ENCODE measurements at regions not wholly inside any gene's neighbourhood (a gene's known extent, or its start where the extent isn't known, plus 50 kb on each side); places are given as distances from the start of the nearest gene placed in this dataset.
A peak's percentile ranks its signal among the peaks of the same experiment; 100 is the strongest.

- Histone ChIP-seq H3K4me1 (ENCODE audit: insufficient read depth) (no peaks in the 10 kb centered on the region), H3F3A (replicated peaks; ENCODE audit: low read depth) (no peaks in the 10 kb centered on the region), H4K20me1 (replicated peaks; ENCODE audit: insufficient read depth) (no peaks in the 10 kb centered on the region), H3K27me3 (ENCODE audit: insufficient read depth) (no peaks in the 10 kb centered on the region), H3K27ac (ENCODE audit: low read depth) (no peak overlapping the region), H3K4me3 (no peak overlapping the region), H3K4me2 (no peak overlapping the region), H2AFZ (peak overlapping the region; percentile 80; the same call in 1 of the 2 replicates), H3K79me2 (replicated peaks; ENCODE audit: insufficient read depth) (no peaks in the 10 kb centered on the region), H3K9me2 (ENCODE audit: insufficient read depth) (no peaks in the 10 kb centered on the region), H3K36me3 (ENCODE audit: insufficient read depth) (no peaks in the 10 kb centered on the region)
- TF ChIP-seq POLR2AphosphoS5 (IDR thresholded peaks at IDR 0.05; ENCODE audit: low read depth): no peak
- TF ChIP-seq REST (IDR thresholded peaks at IDR 0.05; ENCODE audit: unreplicated experiment): no peak
- no peak for TF ChIP-seq ZNF114 (CRISPR knock-in tag; IDR thresholded peaks at IDR 0.05)
- TF ChIP-seq EZH2phosphoT487 (IDR thresholded peaks at IDR 0.05; ENCODE audit: unreplicated experiment): no peak
- no peak for TF ChIP-seq ZNF331 (CRISPR knock-in tag; IDR thresholded peaks at IDR 0.05; ENCODE audit: low read depth)
- no peak for TF ChIP-seq NANOG (IDR thresholded peaks at IDR 0.05; ENCODE audit: borderline replicate concordance)
- TF ChIP-seq EZH2 (IDR thresholded peaks at IDR 0.05; ENCODE audit: low read depth, unreplicated experiment): no peak
- no peak for TF ChIP-seq CTCF (conservative IDR thresholded peaks at IDR 0.05; ENCODE audit: low read depth in 2 of 2)
- no peak for TF ChIP-seq STAT1 (IDR thresholded peaks at IDR 0.05; ENCODE audit: unreplicated experiment)
- DNase-seq (ENCODE audit: low spot score) (no peak), ATAC-seq (no peak)
- peaks cover 12% of the 10 kb centered on the region for H3K27me3 Mint-ChIP-seq (ENCODE audit: insufficient read depth, low read depth, poor library complexity)
- H3K36me3 Mint-ChIP-seq (ENCODE audit: low read depth): no peaks in the 10 kb centered on the region
- H3K4me1 Mint-ChIP-seq: peaks cover 5% of the 10 kb centered on the region; the same call in 1 of the 3 replicates
- H3K9me3 Mint-ChIP-seq: no peaks in the 10 kb centered on the region
- H3K4me3 Mint-ChIP-seq: no peak overlapping the region
- H3K27ac Mint-ChIP-seq: no peak overlapping the region
Measured at GRCh38 chr7:69438584-69439412, 159.5 kb upstream of the AUTS2 start.
